GM12878 (cell line): ENCODE measurements at regions not wholly inside any gene's neighbourhood (a gene's known extent, or its start where the extent isn't known, plus 50 kb on each side); places are given as distances from the start of the nearest gene placed in this dataset.

Experiments
- ATAC-seq: fragments of 200-7000 bp; cut with Tn5 transposase; 3 replicates; pipeline ENCODE4 v1.9.1; 2020; ENCODE audit warnings: mild to moderate bottlenecking, moderate library complexity
- BruUV-seq: library from RNA; stranded (reverse); fragments of 400-500 nt; replicated peaks from 2 replicates; lab custom pipeline; 2021; lab: Mats Ljungman, UMichigan
- CTCF ChIA-PET: fragments of 300-600 bp; sonication (Branson Sonifier 250); formaldehyde crosslinking; extraction: SDS; loops from one replicate; lab custom pipeline; 2021; ENCODE audit warnings: inconsistent platforms; lab: Yijun Ruan, JAX
- POLR2A ChIA-PET: fragments of 350-600 bp; formaldehyde crosslinking; extraction: SDS; loops from one replicate; lab custom pipeline; 2021; ENCODE audit warnings: inconsistent platforms; lab: Charles Lee
- RAD21 ChIA-PET: fragments of 300-600 bp; sonication (Branson Sonifier 250); formaldehyde crosslinking; loops from one replicate; lab custom pipeline; 2023; ENCODE audit warnings: antibody characterized with exemption; ENCODE audit not compliant: unreplicated experiment; lab: Charles Lee
- SMC1A ChIA-PET: fragments of 300-600 bp; sonication (Branson Sonifier 250); formaldehyde crosslinking; loops from one replicate; lab custom pipeline; 2023; ENCODE audit not compliant: unreplicated experiment, uncharacterized antibody; lab: Charles Lee
- DNase-seq: peaks from one replicate; pipeline ENCODE4 v3.0.0-alpha.2; 2011; ENCODE audit warnings: low read depth, low spot score
- FAIRE-seq: peaks from 3 replicates; lab custom pipeline; 2011; peaks lifted over from hg19 to GRCh38; lab: Jason Lieb, UNC
- H2AFZ ChIP-seq: 2 replicates; pipeline ENCODE4 v1.6.0; 2011; ENCODE audit warnings: low read depth, low read length, control low read depth; ENCODE audit not compliant: control insufficient read depth
- H3K27ac ChIP-seq: 2 replicates; pipeline ENCODE4 v1.5.1; 2011; ENCODE audit warnings: control low read depth; ENCODE audit not compliant: control insufficient read depth, insufficient read depth
- H3K27me3 ChIP-seq, 2 experiments: replicated peaks in 1 of 2; 2 replicates each; pipeline versions ENCODE4 v1.6.0 to v1.6.1; 2011; ENCODE audit warnings: low read length in 1 of 2; ENCODE audit not compliant: control insufficient read depth in 2 of 2, insufficient read depth in 2 of 2
- H3K36me3 ChIP-seq, 2 experiments: 2 replicates each; pipeline ENCODE4 v1.5.1; 2011; ENCODE audit warnings: low read length in 1 of 2; ENCODE audit not compliant: control insufficient read depth in 2 of 2, insufficient read depth in 2 of 2
- H3K4me1 ChIP-seq: 2 replicates; pipeline ENCODE4 v1.6.1; 2011; ENCODE audit warnings: mild to moderate bottlenecking, low read length, moderate library complexity, mixed read lengths; ENCODE audit not compliant: control insufficient read depth, insufficient read depth
- H3K4me2 ChIP-seq: 2 replicates; pipeline ENCODE4 v1.6.0; 2011; ENCODE audit warnings: control low read depth; ENCODE audit not compliant: control insufficient read depth, insufficient read depth
- H3K4me3 ChIP-seq: fragments of 200-600 bp; sonication (generic); 2 replicates; pipeline ENCODE4 v1.5.1; 2016
- H3K79me2 ChIP-seq: 2 replicates; pipeline ENCODE4 v1.6.0; 2011; ENCODE audit warnings: low read length; ENCODE audit not compliant: control insufficient read depth, insufficient read depth
- H3K9ac ChIP-seq: 2 replicates; pipeline ENCODE4 v1.8.0; 2011; ENCODE audit warnings: low read length, control low read depth, mixed read lengths; ENCODE audit not compliant: control insufficient read depth, insufficient read depth
- H3K9me3 ChIP-seq: replicated peaks from 3 replicates; pipeline ENCODE4 v1.5.1; 2011; ENCODE audit warnings: mild to moderate bottlenecking, low read length; ENCODE audit not compliant: control insufficient read depth, insufficient read depth
- H4K20me1 ChIP-seq: 2 replicates; pipeline ENCODE4 v1.6.0; 2011; ENCODE audit not compliant: control insufficient read depth, insufficient read depth
- CREM ChIP-seq: IDR thresholded peaks from 2 replicates; pipeline ENCODE4 v1.6.1; 2014; ENCODE audit warnings: antibody characterized with exemption, low read depth
- FOXM1 ChIP-seq: IDR thresholded peaks from 2 replicates; pipeline ENCODE4 v1.6.1; 2012; ENCODE audit warnings: low read depth, mild to moderate bottlenecking, inconsistent platforms, low read length, moderate library complexity
- IKZF2 ChIP-seq, 2 experiments: fragments of 450-650 bp; IDR thresholded peaks; 2 replicates each; pipeline ENCODE4 v1.6.1; 2017; ENCODE audit warnings: mild to moderate bottlenecking in 2 of 2, moderate library complexity in 2 of 2
- JUND ChIP-seq: IDR thresholded peaks from 2 replicates; pipeline ENCODE4 v1.6.1; 2012; ENCODE audit warnings: low read depth, mild to moderate bottlenecking, low read length, improper control_type of control experiment, moderate library complexity
- LARP7 ChIP-seq: fragments of 450-650 bp; IDR thresholded peaks from 2 replicates; pipeline ENCODE4 v1.6.1; 2017; ENCODE audit warnings: mild to moderate bottlenecking
- MEF2B ChIP-seq: fragments of 450-650 bp; IDR thresholded peaks from 2 replicates; pipeline ENCODE4 v1.6.1; 2018; ENCODE audit warnings: mild to moderate bottlenecking, moderate library complexity; ENCODE audit not compliant: partially characterized antibody, poor library complexity, severe bottlenecking
- NR2C1 ChIP-seq: fragments of 450-650 bp; IDR thresholded peaks from 2 replicates; pipeline ENCODE4 v1.6.1; 2017; ENCODE audit warnings: antibody characterized with exemption, mild to moderate bottlenecking, moderate library complexity
- PBX3 ChIP-seq: IDR thresholded peaks from 2 replicates; pipeline ENCODE4 v1.6.1; 2011; ENCODE audit warnings: mild to moderate bottlenecking, low read depth, low read length, moderate library complexity; ENCODE audit not compliant: insufficient replicate concordance
- POLR2AphosphoS5 ChIP-seq: IDR thresholded peaks from 2 replicates; pipeline ENCODE4 v1.6.1; 2011; ENCODE audit warnings: mild to moderate bottlenecking, low read length, inconsistent platforms
- RELB ChIP-seq: fragments of 450-650 bp; IDR thresholded peaks from 2 replicates; pipeline ENCODE4 v1.6.1; 2017; ENCODE audit warnings: low read depth, mild to moderate bottlenecking, moderate library complexity
- SPI1 ChIP-seq: IDR thresholded peaks from 2 replicates; pipeline ENCODE4 v1.6.1; 2011; ENCODE audit warnings: low read depth, mild to moderate bottlenecking, low read length, moderate library complexity, borderline replicate concordance; ENCODE audit not compliant: insufficient read depth
- SUPT20H ChIP-seq: IDR thresholded peaks from 2 replicates; pipeline ENCODE4 v1.6.1; 2011; ENCODE audit warnings: low read depth, mild to moderate bottlenecking, low read length, moderate library complexity, borderline replicate concordance; ENCODE audit not compliant: control insufficient read depth
- WGBS: methylation state at CpG from one replicate; pipeline ENCODE4 v1.1.6; 2016; ENCODE audit warnings: low lambda C conversion rate; ENCODE audit not compliant: insufficient replicate concordance, insufficient coverage; ENCODE audit errors: missing lambda C conversion rate; 5-methylcytosine and 5-hydroxymethylcytosine counted together
- in situ Hi-C: fragments of 300-500 bp; cut with MboI; formaldehyde crosslinking; loops from 9 replicates; pipeline ENCODE4 v1.14.3; 2018; ENCODE audit warnings: mixed read lengths
- intact Hi-C: fragments of 100-400 bp; cut with micrococcal nuclease; formaldehyde crosslinking; loops from one replicate; pipeline ENCODE4 v1.14.2; 2022; ENCODE audit not compliant: unreplicated experiment
- TF ChIP-seq, protein P1 (sequence below): fragments of 450-650 bp; formaldehyde crosslinking; IDR thresholded peaks from 2 replicates; pipeline ENCODE4 v1.5.0; 2022; ENCODE audit warnings: mild to moderate bottlenecking, missing genetic modification characterization

- no peak for TF ChIP-seq NR2C1
- TF ChIP-seq PBX3: peak; percentile 67
These were observed 96.1 kb upstream of the RASGRP1 start (continued) for GRCh38 chr15:38660738-38661137.

DNA sequence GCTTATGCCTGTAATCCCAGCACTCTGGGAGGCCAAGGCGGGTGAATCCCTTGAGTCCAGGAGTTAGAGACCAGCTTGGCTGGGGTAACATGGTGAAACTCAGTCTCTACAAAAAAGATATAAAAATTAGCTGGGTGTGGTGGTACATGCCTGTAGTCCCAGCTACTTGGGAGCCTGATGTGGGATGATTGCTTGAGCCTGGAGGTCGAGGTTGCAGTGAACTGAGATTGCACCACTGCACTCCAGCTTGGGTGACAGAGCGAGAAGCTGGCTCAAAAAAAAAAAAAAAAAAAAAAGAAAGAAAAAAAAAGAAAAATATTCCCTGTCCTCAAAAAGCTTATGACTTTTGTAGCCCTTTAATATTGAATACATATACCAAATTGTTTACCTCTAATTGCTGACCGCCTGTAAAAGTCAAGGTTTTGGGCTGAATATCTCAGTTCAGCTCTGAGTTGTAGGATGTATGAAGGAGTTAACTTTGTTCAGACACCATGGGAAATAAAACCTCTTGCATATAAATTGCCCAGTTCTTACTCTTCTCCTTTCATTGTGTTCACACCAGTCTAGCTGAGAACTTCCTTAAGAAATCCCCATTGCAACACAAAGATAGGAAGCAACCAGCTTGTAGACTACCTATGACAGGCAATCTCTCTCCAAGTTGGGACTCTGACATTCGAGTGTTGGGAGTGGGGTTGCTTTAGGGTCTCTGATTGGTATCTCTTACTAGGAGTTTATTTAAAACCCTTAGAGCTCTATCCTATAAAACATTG is 97.6 kb upstream of the RASGRP1 start:
- H3K27me3 ChIP-seq: no peaks in the 10 kb centered on the region
- 0 out of 2 replicates have a peak overlapping the region, but pooled peaks have one; percentile 3 for H3K27ac ChIP-seq
- no peaks in the 10 kb centered on the region for H3K9me3 ChIP-seq
- no peaks in the 10 kb centered on the region for H3K36me3 ChIP-seq
- no peaks in the 10 kb centered on the region for H4K20me1 ChIP-seq
- in situ Hi-C loops: no loop called here
- ATAC-seq: peak; percentile 24
- no peak for DNase-seq
- intact Hi-C loops: loop anchor here (1.0 kb wide), 1 partner anchor 9 kb away; no protein-coding TSS in a partner anchor
- ChIA-PET RAD21 (interaction anchor here (0.6 to 22.5 kb wide), 13 partner anchors 8 to 110 kb away, joined by 3 to 737 read pairs (median 5); partner anchors contain the start of gene RASGRP1), SMC1A (interaction anchor here (0.8 to 47.0 kb wide), 13 partner anchors 11 to 222 kb away, joined by 3 to 1803 read pairs (median 6); no protein-coding TSS in a partner anchor), POLR2A (interaction anchor here (0.6 to 20.1 kb wide), 14 partner anchors 11 to 547 kb away, joined by 3 to 367 read pairs (median 6); partner anchors contain the start of gene RASGRP1), CTCF (interaction anchor here (0.7 to 9.4 kb wide), 15 partner anchors 10 to 222 kb away, joined by 3 to 75 read pairs (median 5); partner anchors contain the start of gene RASGRP1)
- H3K79me2 ChIP-seq: no peaks in the 10 kb centered on the region
- FAIRE-seq: no peak
- H2AFZ ChIP-seq: peak overlapping the region; percentile 55
- BruUV-seq: no TSS peak
- no peak overlapping the region for H3K4me3 ChIP-seq
- H3K9ac ChIP-seq: no peak overlapping the region
- 58% methylated on average over 4 of the region's 5 CpGs for WGBS
- H3K4me2 ChIP-seq: no peak overlapping the region
- peaks cover 6% of the 10 kb centered on the region for H3K4me1 ChIP-seq
- no peak for TF ChIP-seq POLR2AphosphoS5
- TF ChIP-seq IKZF2 (IDR thresholded peaks at IDR 0.05): peak in 1 of 2 experiments; percentile 30; a peak in 1 of 4 replicates
- TF ChIP-seq, protein P1, sequence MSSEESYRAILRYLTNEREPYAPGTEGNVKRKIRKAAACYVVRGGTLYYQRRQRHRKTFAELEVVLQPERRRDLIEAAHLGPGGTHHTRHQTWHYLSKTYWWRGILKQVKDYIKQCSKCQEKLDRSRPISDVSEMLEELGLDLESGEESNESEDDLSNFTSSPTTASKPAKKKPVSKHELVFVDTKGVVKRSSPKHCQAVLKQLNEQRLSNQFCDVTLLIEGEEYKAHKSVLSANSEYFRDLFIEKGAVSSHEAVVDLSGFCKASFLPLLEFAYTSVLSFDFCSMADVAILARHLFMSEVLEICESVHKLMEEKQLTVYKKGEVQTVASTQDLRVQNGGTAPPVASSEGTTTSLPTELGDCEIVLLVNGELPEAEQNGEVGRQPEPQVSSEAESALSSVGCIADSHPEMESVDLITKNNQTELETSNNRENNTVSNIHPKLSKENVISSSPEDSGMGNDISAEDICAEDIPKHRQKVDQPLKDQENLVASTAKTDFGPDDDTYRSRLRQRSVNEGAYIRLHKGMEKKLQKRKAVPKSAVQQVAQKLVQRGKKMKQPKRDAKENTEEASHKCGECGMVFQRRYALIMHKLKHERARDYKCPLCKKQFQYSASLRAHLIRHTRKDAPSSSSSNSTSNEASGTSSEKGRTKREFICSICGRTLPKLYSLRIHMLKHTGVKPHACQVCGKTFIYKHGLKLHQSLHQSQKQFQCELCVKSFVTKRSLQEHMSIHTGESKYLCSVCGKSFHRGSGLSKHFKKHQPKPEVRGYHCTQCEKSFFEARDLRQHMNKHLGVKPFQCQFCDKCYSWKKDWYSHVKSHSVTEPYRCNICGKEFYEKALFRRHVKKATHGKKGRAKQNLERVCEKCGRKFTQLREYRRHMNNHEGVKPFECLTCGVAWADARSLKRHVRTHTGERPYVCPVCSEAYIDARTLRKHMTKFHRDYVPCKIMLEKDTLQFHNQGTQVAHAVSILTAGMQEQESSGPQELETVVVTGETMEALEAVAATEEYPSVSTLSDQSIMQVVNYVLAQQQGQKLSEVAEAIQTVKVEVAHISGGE: no peak
- no peak for TF ChIP-seq CREM
- no peak for TF ChIP-seq LARP7
- no peak for TF ChIP-seq JUND
- TF ChIP-seq FOXM1: no peak
- TF ChIP-seq RELB: 0 out of 2 replicates have a peak, but pooled peaks have one; percentile 57
- TF ChIP-seq SUPT20H: no peak
- TF ChIP-seq MEF2B: peak; percentile 14
- TF ChIP-seq SPI1: 0 out of 2 replicates have a peak, but pooled peaks have one; percentile 2
